ENCODE measurements at regions not wholly inside any gene's neighbourhood (a gene's known extent, or its start where the extent isn't known, plus 50 kb on each side); places are given as distances from the start of the nearest gene placed in this dataset.

- H2AFZ ChIP-seq (ENCODE audit: low read length) = no peak overlapping the region
- H2BK15ac ChIP-seq (ENCODE audit: low read length) = no peak overlapping the region
- no peak overlapping the region for H3K23ac ChIP-seq (ENCODE audit: insufficient read length)
- H3K4me3 ChIP-seq (ENCODE audit: extremely low read depth in 1 of 4, insufficient read depth in 2 of 4, low read depth in 3 of 4, low read length in 4 of 4) = no peak overlapping the region
- H2BK5ac ChIP-seq (ENCODE audit: low read depth, low read length) = no peak overlapping the region
- no peaks in the 10 kb centered on the region for H4K20me1 ChIP-seq (replicated peaks in 1 of 2; ENCODE audit: control insufficient read depth in 1 of 2, insufficient read depth in 2 of 2, low read length in 2 of 2)
- no peak overlapping the region for H3K9ac ChIP-seq (replicated peaks in 1 of 4; ENCODE audit: extremely low read depth in 1 of 4, low read depth in 3 of 4, low read length in 3 of 4)
- no peak overlapping the region for H3K18ac ChIP-seq (ENCODE audit: extremely low read depth, low read length)
- H3K79me2 ChIP-seq (ENCODE audit: control insufficient read depth in 1 of 2, insufficient read depth in 2 of 2, low read length in 2 of 2) = no peaks in the 10 kb centered on the region
- no peak for TF ChIP-seq RFX5 (IDR thresholded peaks at IDR 0.05; ENCODE audit: borderline replicate concordance, low read depth, low read length)
- peak; percentile 48; the same call in 1 of the 2 replicates for TF ChIP-seq CEBPB (IDR thresholded peaks at IDR 0.05; ENCODE audit: low read depth, low read length)
- no peak for TF ChIP-seq SP1 (IDR thresholded peaks at IDR 0.05; ENCODE audit: low read depth, low read length)
- H4K5ac ChIP-seq (ENCODE audit: insufficient read length, low read depth, low read length) = no peak overlapping the region
- POLR2A ChIA-PET (ENCODE audit: partially characterized antibody) = no interaction called here
- H2AK5ac ChIP-seq (ENCODE audit: low read depth, low read length) = no peak overlapping the region
- H2BK20ac ChIP-seq (ENCODE audit: low read length) = peak overlapping the region; percentile 86; the same call in 1 of the 2 replicates
- no peak overlapping the region for H3K4me2 ChIP-seq (ENCODE audit: insufficient read depth in 1 of 2, low read depth in 2 of 2, low read length in 2 of 2)
- H3K14ac ChIP-seq (ENCODE audit: insufficient read length) = no peak overlapping the region
- no peak overlapping the region for H4K91ac ChIP-seq (replicated peaks; ENCODE audit: insufficient read length, low read length)
- H3K9me3 ChIP-seq (ENCODE audit: insufficient read depth in 2 of 2, low read depth in 1 of 2, low read length in 1 of 2) = peaks cover 3 to 11% of the 10 kb centered on the region in 2 experiments
- peaks cover 0 to 1% (median 0%) of the 10 kb centered on the region in 4 experiments; a peak in 2 of 8 replicates for H3K36me3 ChIP-seq (ENCODE audit: control insufficient read depth in 2 of 4, insufficient read depth in 4 of 4, low read length in 3 of 4)
- H3K56ac ChIP-seq (replicated peaks; ENCODE audit: insufficient read length, low read depth, low read length) = no peak overlapping the region
- H3K27ac ChIP-seq (ENCODE audit: low read depth, low read length) = no peak overlapping the region
- no peak overlapping the region for H3K4ac ChIP-seq (replicated peaks; ENCODE audit: insufficient read length, low read depth, low read length)
- H3K23me2 ChIP-seq (ENCODE audit: low read depth, low read length) = no peaks in the 10 kb centered on the region
- CTCF ChIA-PET (ENCODE audit: partially characterized antibody) = no interaction called here
- WGBS, 2 experiments (ENCODE audit: extremely low coverage in 1 of 2, insufficient coverage in 1 of 2, insufficient read length in 1 of 2, insufficient replicate concordance in 2 of 2, low coverage in 1 of 2, low lambda C conversion rate in 2 of 2, missing lambda C conversion rate in 1 of 2) = 100% methylated on average over 4 of the region's 4 CpGs; no CpG with 5 or more reads in 1 of the 2 experiments
- H3K27me3 ChIP-seq (replicated peaks in 1 of 4; ENCODE audit: control insufficient read depth in 3 of 4, extremely low read depth in 1 of 4, insufficient read depth in 3 of 4, low read length in 3 of 4) = no peaks in the 10 kb centered on the region
- DNase-seq (ENCODE audit: low read depth in 1 of 2, low spot score in 2 of 2) (no peak), FAIRE-seq (peak; percentile 13)
- no peak overlapping the region for H2BK120ac ChIP-seq (replicated peaks; ENCODE audit: low read depth, low read length)
- no peaks in the 10 kb centered on the region for H3K4me1 ChIP-seq (replicated peaks in 1 of 4; ENCODE audit: control insufficient read depth in 3 of 4, insufficient read depth in 4 of 4, low read length in 3 of 4)
- no peak overlapping the region for H2BK12ac ChIP-seq (ENCODE audit: low read depth, low read length)
- no peak overlapping the region for H4K8ac ChIP-seq (ENCODE audit: extremely low read depth, insufficient read depth, low read length)
- H3K79me1 ChIP-seq (ENCODE audit: low read depth, low read length) = no peaks in the 10 kb centered on the region
Observed at GRCh38 chrX:17214962-17215361, 160.0 kb upstream of the NHS start.

Data from H1 (cell line).